GM23338 (cell line): ENCODE measurements at regions not wholly inside any gene's neighbourhood (a gene's known extent, or its start where the extent isn't known, plus 50 kb on each side); places are given as distances from the start of the nearest gene placed in this dataset.

Source experiments
- ATAC-seq: fragments of 200-7000 bp; cut with Tn5 transposase; 3 replicates; pipeline ENCODE4 v1.9.1; 2020
- DNase-seq: peaks from one replicate; pipeline ENCODE4 v3.0.0-alpha.2; 2015; ENCODE audit warnings: low spot score
- H2AFZ ChIP-seq: fragments of 200-600 bp; sonication (generic); 2 replicates; pipeline ENCODE4 v1.8.0; 2016; ENCODE audit warnings: antibody characterized with exemption, mild to moderate bottlenecking, moderate library complexity
- H3F3A ChIP-seq: fragments of 200-600 bp; sonication (generic); replicated peaks from 2 replicates; pipeline ENCODE4 v1.8.0; 2017; ENCODE audit warnings: antibody characterized with exemption, mixed run types, low read depth
- H3K27ac ChIP-seq: fragments of 200-600 bp; sonication (generic); 2 replicates; pipeline ENCODE4 v1.6.1; 2016; ENCODE audit warnings: low read depth
- H3K27me3 ChIP-seq: fragments of 200-600 bp; sonication (generic); 2 replicates; pipeline ENCODE4 v1.8.0; 2016; ENCODE audit warnings: mild to moderate bottlenecking, mixed run types, moderate library complexity; ENCODE audit not compliant: insufficient read depth
- H3K36me3 ChIP-seq: fragments of 200-600 bp; sonication (generic); 2 replicates; pipeline ENCODE4 v1.8.0; 2016; ENCODE audit warnings: mild to moderate bottlenecking; ENCODE audit not compliant: insufficient read depth
- H3K4me1 ChIP-seq: fragments of 200-600 bp; sonication (generic); 2 replicates; pipeline ENCODE4 v1.8.0; 2016; ENCODE audit warnings: mild to moderate bottlenecking, moderate library complexity; ENCODE audit not compliant: insufficient read depth
- H3K4me2 ChIP-seq: fragments of 200-600 bp; sonication (generic); 2 replicates; pipeline ENCODE4 v1.7.1; 2017; ENCODE audit warnings: mixed run types
- H3K4me3 ChIP-seq: fragments of 200-600 bp; sonication (generic); 2 replicates; pipeline ENCODE4 v1.6.1; 2016; ENCODE audit warnings: mixed run types
- H3K79me2 ChIP-seq: fragments of 200-600 bp; sonication (generic); replicated peaks from 2 replicates; pipeline ENCODE4 v1.8.0; 2017; ENCODE audit warnings: mild to moderate bottlenecking; ENCODE audit not compliant: insufficient read depth
- H3K9me2 ChIP-seq: fragments of 200-600 bp; sonication (generic); 2 replicates; pipeline ENCODE4 v1.8.0; 2017; ENCODE audit not compliant: insufficient read depth
- H4K20me1 ChIP-seq: fragments of 200-600 bp; sonication (generic); replicated peaks from 2 replicates; pipeline ENCODE4 v1.8.0; 2017; ENCODE audit warnings: mild to moderate bottlenecking; ENCODE audit not compliant: insufficient read depth
- H3K27ac Mint-ChIP-seq: 2 replicates; pipeline ENCODE4 v1.8.0; 2020; ENCODE audit warnings: inconsistent platforms, mild to moderate bottlenecking, moderate library complexity, mixed read lengths
- H3K27me3 Mint-ChIP-seq: 3 replicates; pipeline ENCODE4 v1.8.0; 2022; ENCODE audit warnings: low read depth, mild to moderate bottlenecking, moderate library complexity, mixed read lengths, inconsistent platforms; ENCODE audit not compliant: insufficient read depth, poor library complexity
- H3K36me3 Mint-ChIP-seq: 3 replicates; pipeline ENCODE4 v1.8.0; 2021; ENCODE audit warnings: low read depth, mild to moderate bottlenecking, inconsistent platforms, moderate library complexity, mixed read lengths
- H3K4me1 Mint-ChIP-seq: 3 replicates; pipeline ENCODE4 v1.8.0; 2020; ENCODE audit warnings: mild to moderate bottlenecking, inconsistent platforms, mixed read lengths
- H3K4me3 Mint-ChIP-seq: 3 replicates; pipeline ENCODE4 v1.8.0; 2021; ENCODE audit warnings: moderate library complexity, mild to moderate bottlenecking, inconsistent platforms, mixed read lengths
- H3K9me3 Mint-ChIP-seq: 3 replicates; pipeline ENCODE4 v1.8.0; 2020; ENCODE audit warnings: moderate library complexity, mild to moderate bottlenecking, inconsistent platforms, mixed read lengths
- CREB1 ChIP-seq: fragments of 250-450 bp; sonication (Bioruptor Pico); IDR thresholded peaks from 2 replicates; pipeline ENCODE4 v1.5.0; 2020; ENCODE audit warnings: low read depth, mild to moderate bottlenecking, moderate library complexity
- TF ChIP-seq, protein P1 (sequence below): fragments of 250-450 bp; sonication (Bioruptor Pico); IDR thresholded peaks from 2 replicates; pipeline ENCODE4 v1.5.0; 2020; ENCODE audit warnings: mild to moderate bottlenecking, moderate library complexity
- TF ChIP-seq, protein P2 (sequence below), 2 experiments: fragments of 200-600 bp in 1 of 2; sonication (generic) in 1 of 2; conservative IDR thresholded peaks; 2 replicates each; pipeline versions ENCODE4 v1.5.1 to v1.6.1; 2016 to 2017; ENCODE audit warnings: antibody characterized with exemption in 2 of 2, low read depth in 2 of 2, mild to moderate bottlenecking in 2 of 2, moderate library complexity in 1 of 2

GRCh38 chr11:81207421-81208054 lies 1526.1 kb downstream of the FAM181B start (continued):
- TF ChIP-seq, protein P1, sequence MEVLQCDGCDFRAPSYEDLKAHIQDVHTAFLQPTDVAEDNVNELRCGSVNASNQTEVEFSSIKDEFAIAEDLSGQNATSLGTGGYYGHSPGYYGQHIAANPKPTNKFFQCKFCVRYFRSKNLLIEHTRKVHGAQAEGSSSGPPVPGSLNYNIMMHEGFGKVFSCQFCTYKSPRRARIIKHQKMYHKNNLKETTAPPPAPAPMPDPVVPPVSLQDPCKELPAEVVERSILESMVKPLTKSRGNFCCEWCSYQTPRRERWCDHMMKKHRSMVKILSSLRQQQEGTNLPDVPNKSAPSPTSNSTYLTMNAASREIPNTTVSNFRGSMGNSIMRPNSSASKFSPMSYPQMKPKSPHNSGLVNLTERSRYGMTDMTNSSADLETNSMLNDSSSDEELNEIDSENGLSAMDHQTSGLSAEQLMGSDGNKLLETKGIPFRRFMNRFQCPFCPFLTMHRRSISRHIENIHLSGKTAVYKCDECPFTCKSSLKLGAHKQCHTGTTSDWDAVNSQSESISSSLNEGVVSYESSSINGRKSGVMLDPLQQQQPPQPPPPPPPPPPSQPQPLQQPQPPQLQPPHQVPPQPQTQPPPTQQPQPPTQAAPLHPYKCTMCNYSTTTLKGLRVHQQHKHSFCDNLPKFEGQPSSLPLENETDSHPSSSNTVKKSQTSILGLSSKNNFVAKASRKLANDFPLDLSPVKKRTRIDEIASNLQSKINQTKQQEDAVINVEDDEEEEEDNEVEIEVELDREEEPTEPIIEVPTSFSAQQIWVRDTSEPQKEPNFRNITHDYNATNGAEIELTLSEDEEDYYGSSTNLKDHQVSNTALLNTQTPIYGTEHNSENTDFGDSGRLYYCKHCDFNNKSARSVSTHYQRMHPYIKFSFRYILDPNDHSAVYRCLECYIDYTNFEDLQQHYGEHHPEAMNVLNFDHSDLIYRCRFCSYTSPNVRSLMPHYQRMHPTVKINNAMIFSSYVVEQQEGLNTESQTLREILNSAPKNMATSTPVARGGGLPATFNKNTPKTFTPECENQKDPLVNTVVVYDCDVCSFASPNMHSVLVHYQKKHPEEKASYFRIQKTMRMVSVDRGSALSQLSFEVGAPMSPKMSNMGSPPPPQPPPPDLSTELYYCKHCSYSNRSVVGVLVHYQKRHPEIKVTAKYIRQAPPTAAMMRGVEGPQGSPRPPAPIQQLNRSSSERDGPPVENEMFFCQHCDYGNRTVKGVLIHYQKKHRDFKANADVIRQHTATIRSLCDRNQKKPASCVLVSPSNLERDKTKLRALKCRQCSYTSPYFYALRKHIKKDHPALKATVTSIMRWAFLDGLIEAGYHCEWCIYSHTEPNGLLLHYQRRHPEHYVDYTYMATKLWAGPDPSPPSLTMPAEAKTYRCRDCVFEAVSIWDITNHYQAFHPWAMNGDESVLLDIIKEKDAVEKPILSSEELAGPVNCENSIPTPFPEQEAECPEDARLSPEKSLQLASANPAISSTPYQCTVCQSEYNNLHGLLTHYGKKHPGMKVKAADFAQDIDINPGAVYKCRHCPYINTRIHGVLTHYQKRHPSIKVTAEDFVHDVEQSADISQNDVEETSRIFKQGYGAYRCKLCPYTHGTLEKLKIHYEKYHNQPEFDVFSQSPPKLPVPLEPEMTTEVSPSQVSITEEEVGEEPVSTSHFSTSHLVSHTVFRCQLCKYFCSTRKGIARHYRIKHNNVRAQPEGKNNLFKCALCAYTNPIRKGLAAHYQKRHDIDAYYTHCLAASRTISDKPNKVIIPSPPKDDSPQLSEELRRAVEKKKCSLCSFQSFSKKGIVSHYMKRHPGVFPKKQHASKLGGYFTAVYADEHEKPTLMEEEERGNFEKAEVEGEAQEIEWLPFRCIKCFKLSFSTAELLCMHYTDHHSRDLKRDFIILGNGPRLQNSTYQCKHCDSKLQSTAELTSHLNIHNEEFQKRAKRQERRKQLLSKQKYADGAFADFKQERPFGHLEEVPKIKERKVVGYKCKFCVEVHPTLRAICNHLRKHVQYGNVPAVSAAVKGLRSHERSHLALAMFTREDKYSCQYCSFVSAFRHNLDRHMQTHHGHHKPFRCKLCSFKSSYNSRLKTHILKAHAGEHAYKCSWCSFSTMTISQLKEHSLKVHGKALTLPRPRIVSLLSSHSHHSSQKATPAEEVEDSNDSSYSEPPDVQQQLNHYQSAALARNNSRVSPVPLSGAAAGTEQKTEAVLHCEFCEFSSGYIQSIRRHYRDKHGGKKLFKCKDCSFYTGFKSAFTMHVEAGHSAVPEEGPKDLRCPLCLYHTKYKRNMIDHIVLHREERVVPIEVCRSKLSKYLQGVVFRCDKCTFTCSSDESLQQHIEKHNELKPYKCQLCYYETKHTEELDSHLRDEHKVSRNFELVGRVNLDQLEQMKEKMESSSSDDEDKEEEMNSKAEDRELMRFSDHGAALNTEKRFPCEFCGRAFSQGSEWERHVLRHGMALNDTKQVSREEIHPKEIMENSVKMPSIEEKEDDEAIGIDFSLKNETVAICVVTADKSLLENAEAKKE (CRISPR knock-in tag): no peak
- TF ChIP-seq, protein P2, sequence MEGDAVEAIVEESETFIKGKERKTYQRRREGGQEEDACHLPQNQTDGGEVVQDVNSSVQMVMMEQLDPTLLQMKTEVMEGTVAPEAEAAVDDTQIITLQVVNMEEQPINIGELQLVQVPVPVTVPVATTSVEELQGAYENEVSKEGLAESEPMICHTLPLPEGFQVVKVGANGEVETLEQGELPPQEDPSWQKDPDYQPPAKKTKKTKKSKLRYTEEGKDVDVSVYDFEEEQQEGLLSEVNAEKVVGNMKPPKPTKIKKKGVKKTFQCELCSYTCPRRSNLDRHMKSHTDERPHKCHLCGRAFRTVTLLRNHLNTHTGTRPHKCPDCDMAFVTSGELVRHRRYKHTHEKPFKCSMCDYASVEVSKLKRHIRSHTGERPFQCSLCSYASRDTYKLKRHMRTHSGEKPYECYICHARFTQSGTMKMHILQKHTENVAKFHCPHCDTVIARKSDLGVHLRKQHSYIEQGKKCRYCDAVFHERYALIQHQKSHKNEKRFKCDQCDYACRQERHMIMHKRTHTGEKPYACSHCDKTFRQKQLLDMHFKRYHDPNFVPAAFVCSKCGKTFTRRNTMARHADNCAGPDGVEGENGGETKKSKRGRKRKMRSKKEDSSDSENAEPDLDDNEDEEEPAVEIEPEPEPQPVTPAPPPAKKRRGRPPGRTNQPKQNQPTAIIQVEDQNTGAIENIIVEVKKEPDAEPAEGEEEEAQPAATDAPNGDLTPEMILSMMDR (conservative IDR thresholded peaks at IDR 0.05; ENCODE audit: low read depth in 2 of 2): no peak

DNA sequence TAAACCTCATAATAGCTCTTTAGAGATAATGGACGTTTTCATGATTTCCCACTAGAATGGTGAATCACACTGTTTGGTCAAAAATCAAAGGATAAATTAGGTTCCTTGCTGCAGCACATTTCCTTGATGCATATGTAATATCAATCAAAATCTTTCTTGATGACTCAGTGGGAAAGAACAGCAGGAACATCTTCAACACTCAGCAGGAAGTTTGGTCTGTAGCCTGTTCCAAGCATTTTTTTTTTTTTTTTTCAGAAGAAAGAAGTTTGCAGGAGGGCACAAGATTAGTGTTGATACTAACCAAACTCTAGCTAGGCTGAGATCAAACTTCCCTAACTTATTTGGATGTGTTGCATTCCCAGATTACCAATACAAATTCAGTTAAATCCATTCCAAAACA lies 1529.8 kb downstream of the FAM181B start:
- Histone ChIP-seq H3K4me1 (no peaks in the 10 kb centered on the region), H3K4me3 (no peak overlapping the region), H3K27me3 (no peaks in the 10 kb centered on the region), H3K36me3 (no peaks in the 10 kb centered on the region), H3K79me2 (no peaks in the 10 kb centered on the region), H2AFZ (no peak overlapping the region), H3F3A (no peaks in the 10 kb centered on the region), H3K27ac (no peak overlapping the region), H3K4me2 (no peak overlapping the region), H3K9me2 (peaks cover 11% of the 10 kb centered on the region), H4K20me1 (0 out of 2 replicates have a peak, but pooled peaks cover 2% of the 10 kb centered on the region)
- H3K9me3 Mint-ChIP-seq: peaks cover 9% of the 10 kb centered on the region
- H3K4me3 Mint-ChIP-seq: no peak overlapping the region
- DNase-seq: no peak
- no peak for ATAC-seq
- no peaks in the 10 kb centered on the region for H3K4me1 Mint-ChIP-seq
- no peaks in the 10 kb centered on the region for H3K27me3 Mint-ChIP-seq
- H3K36me3 Mint-ChIP-seq: peaks cover 5% of the 10 kb centered on the region; the same call in 2 of the 3 replicates
- no peak overlapping the region for H3K27ac Mint-ChIP-seq
- TF ChIP-seq, protein P2 (conservative IDR thresholded peaks at IDR 0.05; ENCODE audit: low read depth in 2 of 2): no peak
- no peak for TF ChIP-seq CREB1 (CRISPR knock-in tag)
- TF ChIP-seq, protein P1 (CRISPR knock-in tag): no peak
